B cell (primary cell): ENCODE measurements at regions not wholly inside any gene's neighbourhood (a gene's known extent, or its start where the extent isn't known, plus 50 kb on each side); places are given as distances from the start of the nearest gene placed in this dataset.

Source experiments
- CTCF ChIP-seq: fragments of 200-600 bp; IDR thresholded peaks from one replicate; pipeline ENCODE4 v1.8.0; 2022; ENCODE audit warnings: antibody characterized with exemption, mild to moderate bottlenecking
- EZH2 ChIP-seq: IDR thresholded peaks from 2 replicates; pipeline ENCODE4 v1.6.1; 2012; ENCODE audit warnings: borderline replicate concordance, low read depth, mild to moderate bottlenecking, moderate library complexity, low read length; ENCODE audit not compliant: insufficient read depth, poor library complexity, severe bottlenecking

DNA sequence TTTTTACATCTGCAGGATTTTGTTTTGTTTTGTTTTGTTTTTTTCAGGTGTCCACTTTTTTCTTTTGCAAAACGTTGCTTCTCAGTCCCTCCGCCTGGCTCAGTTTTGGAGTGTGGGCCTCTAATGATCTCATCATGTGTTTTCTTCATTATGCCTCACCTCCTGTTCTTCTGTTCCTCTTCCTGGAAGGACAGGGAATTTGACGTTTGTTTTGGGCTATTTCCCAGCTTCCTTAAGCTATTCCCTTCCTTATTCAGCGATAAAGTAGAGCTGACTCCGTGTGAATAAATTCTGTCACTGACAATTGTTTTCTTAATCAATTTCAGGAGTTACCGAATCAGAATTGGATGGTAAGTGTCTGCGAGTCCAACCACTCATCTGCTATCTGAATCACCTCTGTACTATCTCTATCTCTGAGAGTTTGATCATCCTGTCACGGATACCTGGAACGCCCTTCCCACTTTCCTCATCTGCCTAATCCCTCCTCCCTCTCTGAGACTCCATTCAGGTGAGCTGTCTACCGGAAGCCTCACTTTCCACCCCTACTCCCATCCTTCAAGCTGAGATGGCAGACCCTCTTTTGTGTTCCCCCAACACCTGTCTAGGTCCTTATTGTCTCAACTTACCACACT is 218.4 kb downstream of the GATA3 start:
- TF ChIP-seq CTCF = no peak
- no peak for TF ChIP-seq EZH2
